Nephron (organoid): ENCODE measurements at regions not wholly inside any gene's neighbourhood (a gene's known extent, or its start where the extent isn't known, plus 50 kb on each side); places are given as distances from the start of the nearest gene placed in this dataset.

Experiments used
- H3K27ac Mint-ChIP-seq, 3 experiments: 2 replicates each; pipeline ENCODE4 v1.8.0; 2020; ENCODE audit warnings: mixed read lengths in 3 of 3, mild to moderate bottlenecking in 2 of 3, moderate library complexity in 1 of 3
- H3K27me3 Mint-ChIP-seq: 2 replicates; pipeline ENCODE4 v1.8.0; 2021; ENCODE audit warnings: low read depth, mild to moderate bottlenecking, moderate library complexity, mixed read lengths
- H3K36me3 Mint-ChIP-seq: 2 replicates; pipeline ENCODE4 v1.8.0; 2020; ENCODE audit warnings: low read depth, mixed read lengths
- H3K4me1 Mint-ChIP-seq: 2 replicates; pipeline ENCODE4 v1.8.0; 2020; ENCODE audit warnings: mixed read lengths
- H3K4me3 Mint-ChIP-seq, 3 experiments: 2 replicates each; pipeline ENCODE4 v1.8.0; 2020; ENCODE audit warnings: mild to moderate bottlenecking in 3 of 3, mixed read lengths in 3 of 3, moderate library complexity in 2 of 3
- H3K9me3 Mint-ChIP-seq: 2 replicates; pipeline ENCODE4 v1.8.0; 2020; ENCODE audit warnings: mixed read lengths
- CTCF ChIP-seq, 3 experiments: fragments of 200-600 bp; sonication (generic); IDR thresholded peaks; one replicate each; pipeline ENCODE4 v1.5.0; 2021; ENCODE audit warnings: antibody characterized with exemption in 3 of 3; ENCODE audit not compliant: unreplicated experiment in 3 of 3

GRCh38 chr3:73295876-73296635 is 234.6 kb downstream of the EBLN2 start:
- Mint-ChIP-seq H3K27me3 (peaks cover 14% of the 10 kb centered on the region), H3K4me1 (peaks cover 49% of the 10 kb centered on the region), H3K4me3 (peak overlapping the region in 1 of 3 experiments; percentile 41)

GRCh38 chr3:73296859-73297258 is 235.4 kb downstream of the EBLN2 start:
- no peaks in the 10 kb centered on the region for H3K36me3 Mint-ChIP-seq
- peaks cover 14% of the 10 kb centered on the region for H3K27me3 Mint-ChIP-seq
- TF ChIP-seq CTCF (IDR thresholded peaks at IDR 0.05; ENCODE audit: unreplicated experiment in 3 of 3): no peak
- H3K4me3 Mint-ChIP-seq: no peak overlapping the region
- peaks cover 44% of the 10 kb centered on the region for H3K4me1 Mint-ChIP-seq
- H3K9me3 Mint-ChIP-seq: no peaks in the 10 kb centered on the region
- H3K27ac Mint-ChIP-seq: no peak overlapping the region

More at GRCh38 chr3:73295876-73296635, 234.6 kb downstream of the EBLN2 start:
- H3K36me3 Mint-ChIP-seq: no peaks in the 10 kb centered on the region
- peak overlapping the region; percentile 69 to 91 (median 83) for H3K27ac Mint-ChIP-seq
- no peaks in the 10 kb centered on the region for H3K9me3 Mint-ChIP-seq
- no peak for TF ChIP-seq CTCF (IDR thresholded peaks at IDR 0.05; ENCODE audit: unreplicated experiment in 3 of 3)

- peaks cover 18% of the 10 kb centered on the region for H3K27me3 Mint-ChIP-seq
- no peak overlapping the region for H3K4me3 Mint-ChIP-seq
- no peaks in the 10 kb centered on the region for H3K36me3 Mint-ChIP-seq
- H3K27ac Mint-ChIP-seq: peak overlapping the region in 2 of 3 experiments; percentile 32 to 70
- no peaks in the 10 kb centered on the region for H3K9me3 Mint-ChIP-seq
- TF ChIP-seq CTCF (IDR thresholded peaks at IDR 0.05; ENCODE audit: unreplicated experiment in 3 of 3): no peak
- H3K4me1 Mint-ChIP-seq: peaks cover 37% of the 10 kb centered on the region
Observed at GRCh38 chr3:73298243-73299183, 237.1 kb downstream of the EBLN2 start.

GRCh38 chr3:73299184-73299691 is 237.8 kb downstream of the EBLN2 start:
- no peak for TF ChIP-seq CTCF (IDR thresholded peaks at IDR 0.05; ENCODE audit: unreplicated experiment in 3 of 3)
- Mint-ChIP-seq H3K27me3 (peaks cover 23% of the 10 kb centered on the region), H3K4me3 (no peak overlapping the region), H3K27ac (no peak overlapping the region), H3K36me3 (no peaks in the 10 kb centered on the region), H3K4me1 (peaks cover 37% of the 10 kb centered on the region), H3K9me3 (no peaks in the 10 kb centered on the region)

GRCh38 chr3:73314151-73314951 is 252.9 kb downstream of the EBLN2 start:
- Mint-ChIP-seq H3K27me3 (peaks cover 5% of the 10 kb centered on the region), H3K4me1 (peaks cover 21% of the 10 kb centered on the region), H3K36me3 (no peaks in the 10 kb centered on the region), H3K9me3 (no peaks in the 10 kb centered on the region), H3K27ac (no peak overlapping the region), H3K4me3 (no peak overlapping the region)
- TF ChIP-seq CTCF (IDR thresholded peaks at IDR 0.05; ENCODE audit: unreplicated experiment in 3 of 3): no peak
